Adrenal gland (tissue), 5 donors: ENCODE measurements at regions not wholly inside any gene's neighbourhood (a gene's known extent, or its start where the extent isn't known, plus 50 kb on each side); places are given as distances from the start of the nearest gene placed in this dataset.

ENCODE experiments used
- POLR2A ChIP-seq, 2 donors: fragments of 450-650 bp; IDR thresholded peaks; one replicate each; pipeline ENCODE4 v1.6.1; 2017; ENCODE audit warnings: antibody characterized with exemption in 2 of 2, mild to moderate bottlenecking in 2 of 2, moderate library complexity in 1 of 2
- TF ChIP-seq, protein P1 (sequence below), 6 experiments: fragments of 450-650 bp in 4 of 6; fragments of 200-600 bp in 2 of 6; sonication (generic) in 1 of 6; IDR thresholded peaks; 1 replicate in 5 of 6; 2 replicates in 1 of 6; pipeline versions ENCODE4 v1.5.1 to v1.8.0; 2016 to 2021; ENCODE audit warnings: antibody characterized with exemption in 6 of 6, mild to moderate bottlenecking in 2 of 6, moderate library complexity in 1 of 6
- donor health status: DM: no; HTN: no; CAD: no.

DNA sequence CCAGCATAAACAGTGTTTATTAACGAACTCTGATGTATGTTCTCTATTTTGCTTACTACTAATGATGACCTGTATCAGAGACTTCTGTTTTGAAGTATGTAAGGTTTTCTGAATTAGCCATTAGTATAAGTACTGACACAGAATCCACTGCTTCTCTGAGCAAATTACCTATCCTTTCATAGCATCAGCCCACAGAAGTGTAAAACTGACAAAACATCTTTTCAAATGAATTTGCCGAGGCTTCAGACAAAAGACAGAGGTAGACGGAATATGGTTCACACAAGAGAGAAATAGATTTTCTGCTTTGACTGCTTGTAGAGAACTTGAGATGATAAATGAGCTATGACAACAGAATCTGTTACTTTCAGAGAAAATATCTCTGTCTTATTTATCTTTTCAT is 1051.6 kb downstream of the AMY1C start:
- TF ChIP-seq, protein P1, sequence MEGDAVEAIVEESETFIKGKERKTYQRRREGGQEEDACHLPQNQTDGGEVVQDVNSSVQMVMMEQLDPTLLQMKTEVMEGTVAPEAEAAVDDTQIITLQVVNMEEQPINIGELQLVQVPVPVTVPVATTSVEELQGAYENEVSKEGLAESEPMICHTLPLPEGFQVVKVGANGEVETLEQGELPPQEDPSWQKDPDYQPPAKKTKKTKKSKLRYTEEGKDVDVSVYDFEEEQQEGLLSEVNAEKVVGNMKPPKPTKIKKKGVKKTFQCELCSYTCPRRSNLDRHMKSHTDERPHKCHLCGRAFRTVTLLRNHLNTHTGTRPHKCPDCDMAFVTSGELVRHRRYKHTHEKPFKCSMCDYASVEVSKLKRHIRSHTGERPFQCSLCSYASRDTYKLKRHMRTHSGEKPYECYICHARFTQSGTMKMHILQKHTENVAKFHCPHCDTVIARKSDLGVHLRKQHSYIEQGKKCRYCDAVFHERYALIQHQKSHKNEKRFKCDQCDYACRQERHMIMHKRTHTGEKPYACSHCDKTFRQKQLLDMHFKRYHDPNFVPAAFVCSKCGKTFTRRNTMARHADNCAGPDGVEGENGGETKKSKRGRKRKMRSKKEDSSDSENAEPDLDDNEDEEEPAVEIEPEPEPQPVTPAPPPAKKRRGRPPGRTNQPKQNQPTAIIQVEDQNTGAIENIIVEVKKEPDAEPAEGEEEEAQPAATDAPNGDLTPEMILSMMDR (IDR thresholded peaks at IDR 0.05), result no peak
- no peak for TF ChIP-seq POLR2A (IDR thresholded peaks at IDR 0.05)
